Mesendoderm (in vitro differentiated cells): ENCODE measurements at regions not wholly inside any gene's neighbourhood (a gene's known extent, or its start where the extent isn't known, plus 50 kb on each side); places are given as distances from the start of the nearest gene placed in this dataset.

Experiments used
- DNase-seq: peaks from one replicate; pipeline ENCODE4 v3.0.0; 2013
- H2AK5ac ChIP-seq: 2 replicates; pipeline ENCODE4 v1.6.1; 2013; ENCODE audit warnings: low read length, inconsistent platforms
- H2BK120ac ChIP-seq: 2 replicates; pipeline ENCODE4 v1.6.1; 2013; ENCODE audit warnings: low read depth, mild to moderate bottlenecking, low read length, moderate library complexity, mixed read lengths
- H2BK15ac ChIP-seq: replicated peaks from 2 replicates; pipeline ENCODE4 v1.6.1; 2013; ENCODE audit warnings: low read depth, mild to moderate bottlenecking, moderate library complexity
- H2BK5ac ChIP-seq: 2 replicates; pipeline ENCODE4 v1.6.1; 2013; ENCODE audit warnings: low read length, inconsistent platforms
- H3K18ac ChIP-seq: 2 replicates; pipeline ENCODE4 v1.6.1; 2013; ENCODE audit warnings: mild to moderate bottlenecking, low read length, mixed read lengths
- H3K23ac ChIP-seq: one replicate; pipeline ENCODE4 v1.6.1; 2013; ENCODE audit warnings: low read length
- H3K27ac ChIP-seq: 2 replicates; pipeline ENCODE4 v1.5.1; 2013; ENCODE audit warnings: low read depth, mild to moderate bottlenecking, inconsistent platforms, low read length, moderate library complexity
- H3K27me3 ChIP-seq: 2 replicates; pipeline ENCODE4 v1.6.1; 2013; ENCODE audit warnings: low read length, control low read depth, mild to moderate bottlenecking, inconsistent platforms; ENCODE audit not compliant: insufficient read depth, poor library complexity
- H3K36me3 ChIP-seq: 2 replicates; pipeline ENCODE4 v1.6.1; 2013; ENCODE audit warnings: low read length, inconsistent platforms; ENCODE audit not compliant: control insufficient read depth, insufficient read depth
- H3K4ac ChIP-seq: one replicate; pipeline ENCODE4 v1.6.1; 2013; ENCODE audit warnings: low read depth, mild to moderate bottlenecking, low read length, moderate library complexity
- H3K4me1 ChIP-seq: 2 replicates; pipeline ENCODE4 v1.6.1; 2013; ENCODE audit warnings: low read depth, low read length, inconsistent platforms; ENCODE audit not compliant: control insufficient read depth
- H3K4me2 ChIP-seq: 2 replicates; pipeline ENCODE4 v1.6.1; 2013; ENCODE audit warnings: low read length
- H3K4me3 ChIP-seq: 2 replicates; pipeline ENCODE4 v1.5.1; 2013; ENCODE audit warnings: mild to moderate bottlenecking, low read length
- H3K56ac ChIP-seq: one replicate; pipeline ENCODE4 v1.6.1; 2013; ENCODE audit warnings: low read length
- H3K79me1 ChIP-seq: 2 replicates; pipeline ENCODE4 v1.6.1; 2013; ENCODE audit warnings: low read length, inconsistent platforms
- H3K79me2 ChIP-seq: 2 replicates; pipeline ENCODE4 v1.6.1; 2013; ENCODE audit warnings: mild to moderate bottlenecking, low read length; ENCODE audit not compliant: control insufficient read depth, insufficient read depth
- H3K9ac ChIP-seq: 2 replicates; pipeline ENCODE4 v1.6.1; 2013; ENCODE audit warnings: low read length, inconsistent platforms
- H4K5ac ChIP-seq: one replicate; pipeline ENCODE4 v1.6.1; 2013; ENCODE audit warnings: low read length
- H4K8ac ChIP-seq: one replicate; pipeline ENCODE4 v1.6.1; 2013; ENCODE audit warnings: low read depth, mild to moderate bottlenecking, control low read depth, low read length, moderate library complexity
- WGBS: extraction: QIAGEN DNeasy Blood & Tissue Kit; methylation state at CpG from one replicate; pipeline ENCODE4 v1.1.7; 2013; ENCODE audit warnings: low lambda C conversion rate, missing lambda C conversion rate; ENCODE audit not compliant: insufficient coverage; ENCODE audit errors: extremely low coverage; 5-methylcytosine and 5-hydroxymethylcytosine counted together

- Histone ChIP-seq H3K56ac (no peak overlapping the region), H2BK15ac (no peak overlapping the region), H3K4me3 (no peak overlapping the region), H3K23ac (no peak overlapping the region), H2BK5ac (no peak overlapping the region), H4K8ac (no peak overlapping the region), H3K4ac (no peak overlapping the region), H3K79me1 (no peaks in the 10 kb centered on the region), H3K4me2 (no peak overlapping the region), H3K18ac (no peak overlapping the region), H2AK5ac (no peak overlapping the region), H3K9ac (no peak overlapping the region), H3K27ac (no peak overlapping the region), H3K27me3 (no peaks in the 10 kb centered on the region), H3K36me3 (no peaks in the 10 kb centered on the region), H3K4me1 (no peaks in the 10 kb centered on the region), H2BK120ac (no peak overlapping the region), H4K5ac (no peak overlapping the region), H3K79me2 (no peaks in the 10 kb centered on the region)
- WGBS = no CpG with 5 or more reads among the region's 2 CpGs
- DNase-seq = no peak
Observed at GRCh38 chr10:108443636-108444035, 1279.1 kb upstream of the SORCS1 start.

GRCh38 chr10:108439397-108439796 is 1274.9 kb upstream of the SORCS1 start:
- no peak overlapping the region for H3K4me3 ChIP-seq
- H2AK5ac ChIP-seq = no peak overlapping the region
- no peak overlapping the region for H3K18ac ChIP-seq
- no peak overlapping the region for H3K4me2 ChIP-seq
- H3K9ac ChIP-seq = no peak overlapping the region
- no CpG with 5 or more reads among the region's 1 CpG for WGBS
- H2BK15ac ChIP-seq = no peak overlapping the region
- no peak for DNase-seq
- no peaks in the 10 kb centered on the region for H3K79me1 ChIP-seq
- H4K5ac ChIP-seq = peak overlapping the region; percentile 39
- no peak overlapping the region for H2BK5ac ChIP-seq
- H3K27ac ChIP-seq = no peak overlapping the region
- no peaks in the 10 kb centered on the region for H3K36me3 ChIP-seq
- no peak overlapping the region for H4K8ac ChIP-seq
- no peak overlapping the region for H3K56ac ChIP-seq
- no peaks in the 10 kb centered on the region for H3K27me3 ChIP-seq
- no peaks in the 10 kb centered on the region for H3K4me1 ChIP-seq
- H3K23ac ChIP-seq = no peak overlapping the region
- no peak overlapping the region for H3K4ac ChIP-seq
- no peak overlapping the region for H2BK120ac ChIP-seq
- no peaks in the 10 kb centered on the region for H3K79me2 ChIP-seq

GRCh38 chr10:108436096-108436495 is 1271.6 kb upstream of the SORCS1 start:
- no CpG with 5 or more reads among the region's 6 CpGs for WGBS
- H3K23ac ChIP-seq = no peak overlapping the region
- H3K18ac ChIP-seq = no peak overlapping the region
- no peak overlapping the region for H3K56ac ChIP-seq
- no peak overlapping the region for H2BK5ac ChIP-seq
- no peak overlapping the region for H3K9ac ChIP-seq
- no peak overlapping the region for H3K4ac ChIP-seq
- H3K79me1 ChIP-seq = no peaks in the 10 kb centered on the region
- H3K4me3 ChIP-seq = no peak overlapping the region
- H3K36me3 ChIP-seq = no peaks in the 10 kb centered on the region
- H3K27me3 ChIP-seq = no peaks in the 10 kb centered on the region
- H3K4me1 ChIP-seq = no peaks in the 10 kb centered on the region
- H2AK5ac ChIP-seq = no peak overlapping the region
- H3K27ac ChIP-seq = no peak overlapping the region
- no peak overlapping the region for H4K5ac ChIP-seq
- DNase-seq = peak; percentile 20
- no peaks in the 10 kb centered on the region for H3K79me2 ChIP-seq
- H2BK120ac ChIP-seq = no peak overlapping the region
- no peak overlapping the region for H3K4me2 ChIP-seq
- H4K8ac ChIP-seq = no peak overlapping the region
- H2BK15ac ChIP-seq = no peak overlapping the region

- Histone ChIP-seq H2BK15ac (no peak overlapping the region), H3K56ac (no peak overlapping the region), H3K36me3 (no peaks in the 10 kb centered on the region), H3K4me1 (no peaks in the 10 kb centered on the region), H3K27me3 (no peaks in the 10 kb centered on the region), H2BK120ac (no peak overlapping the region), H3K9ac (no peak overlapping the region), H3K18ac (no peak overlapping the region), H3K23ac (no peak overlapping the region), H3K79me2 (no peaks in the 10 kb centered on the region), H2BK5ac (no peak overlapping the region), H3K4me2 (no peak overlapping the region), H4K5ac (no peak overlapping the region), H3K27ac (no peak overlapping the region), H2AK5ac (no peak overlapping the region), H3K79me1 (no peaks in the 10 kb centered on the region), H3K4me3 (no peak overlapping the region), H4K8ac (no peak overlapping the region), H3K4ac (no peak overlapping the region)
- DNase-seq = peak; percentile 35
- no CpG with 5 or more reads among the region's 3 CpGs for WGBS
Observed at GRCh38 chr10:108434559-108435252, 1270.2 kb upstream of the SORCS1 start.

- H4K5ac ChIP-seq = no peak overlapping the region
- no CpG with 5 or more reads among the region's 5 CpGs for WGBS
- no peak for DNase-seq
Observed at GRCh38 chr10:108427146-108427545, 1262.6 kb upstream of the SORCS1 start.

More at GRCh38 chr10:108427146-108427545, 1262.6 kb upstream of the SORCS1 start:
- H3K23ac ChIP-seq = no peak overlapping the region
- no peak overlapping the region for H3K4me3 ChIP-seq
- no peak overlapping the region for H3K27ac ChIP-seq
- no peak overlapping the region for H4K8ac ChIP-seq
- H3K27me3 ChIP-seq = no peaks in the 10 kb centered on the region
- H3K56ac ChIP-seq = no peak overlapping the region
- no peaks in the 10 kb centered on the region for H3K79me1 ChIP-seq
- H3K4me2 ChIP-seq = no peak overlapping the region
- H2BK15ac ChIP-seq = no peak overlapping the region
- H3K4ac ChIP-seq = no peak overlapping the region
- H2AK5ac ChIP-seq = no peak overlapping the region
- no peaks in the 10 kb centered on the region for H3K36me3 ChIP-seq
- no peaks in the 10 kb centered on the region for H3K79me2 ChIP-seq
- no peak overlapping the region for H3K18ac ChIP-seq
- H2BK5ac ChIP-seq = no peak overlapping the region
- no peak overlapping the region for H2BK120ac ChIP-seq
- no peaks in the 10 kb centered on the region for H3K4me1 ChIP-seq
- no peak overlapping the region for H3K9ac ChIP-seq
